Stimulated activated CD4-positive, alpha-beta T cell treated with anti-CD3 and anti-CD28 coated beads, TNF-alpha, amount 100 ng/mL, for 24 hours (primary cell): ENCODE measurements at regions not wholly inside any gene's neighbourhood (a gene's known extent, or its start where the extent isn't known, plus 50 kb on each side); places are given as distances from the start of the nearest gene placed in this dataset.

Experiments used
- DNase-seq, 3 experiments: peaks; one replicate each; pipeline ENCODE4 v3.0.0-alpha.2; 2020; ENCODE audit warnings: low read depth in 3 of 3

DNA sequence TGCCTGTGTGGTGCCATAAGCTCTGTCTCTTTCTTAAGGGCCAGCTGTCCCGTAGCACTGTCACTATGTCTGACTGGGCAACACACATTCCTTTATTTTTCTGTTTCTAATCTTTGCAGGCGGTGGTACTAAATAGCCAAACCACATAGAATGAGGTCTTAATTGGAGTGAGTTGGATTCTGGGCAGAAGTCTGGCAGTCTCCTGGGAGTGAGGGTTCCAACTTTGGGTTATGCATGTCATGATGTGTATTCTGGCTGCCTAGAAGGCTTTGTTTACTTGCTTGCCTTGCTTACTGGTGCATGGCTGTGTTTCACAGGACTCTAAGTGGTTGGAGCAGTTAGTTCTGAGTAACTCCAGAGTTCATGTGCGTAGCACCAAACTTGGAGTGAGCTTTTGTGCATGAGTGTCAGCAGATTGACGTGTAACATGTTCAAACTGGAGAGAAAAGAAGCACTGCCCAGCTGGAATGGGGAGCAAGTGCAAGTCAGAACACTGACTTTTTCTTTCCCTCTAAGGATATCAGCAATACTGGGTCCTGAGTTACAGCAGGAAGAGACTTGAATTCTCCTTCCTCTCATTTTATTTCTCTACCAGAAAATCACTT is 185.8 kb downstream of the PCSK1 start:
- DNase-seq = no peak

DNA sequence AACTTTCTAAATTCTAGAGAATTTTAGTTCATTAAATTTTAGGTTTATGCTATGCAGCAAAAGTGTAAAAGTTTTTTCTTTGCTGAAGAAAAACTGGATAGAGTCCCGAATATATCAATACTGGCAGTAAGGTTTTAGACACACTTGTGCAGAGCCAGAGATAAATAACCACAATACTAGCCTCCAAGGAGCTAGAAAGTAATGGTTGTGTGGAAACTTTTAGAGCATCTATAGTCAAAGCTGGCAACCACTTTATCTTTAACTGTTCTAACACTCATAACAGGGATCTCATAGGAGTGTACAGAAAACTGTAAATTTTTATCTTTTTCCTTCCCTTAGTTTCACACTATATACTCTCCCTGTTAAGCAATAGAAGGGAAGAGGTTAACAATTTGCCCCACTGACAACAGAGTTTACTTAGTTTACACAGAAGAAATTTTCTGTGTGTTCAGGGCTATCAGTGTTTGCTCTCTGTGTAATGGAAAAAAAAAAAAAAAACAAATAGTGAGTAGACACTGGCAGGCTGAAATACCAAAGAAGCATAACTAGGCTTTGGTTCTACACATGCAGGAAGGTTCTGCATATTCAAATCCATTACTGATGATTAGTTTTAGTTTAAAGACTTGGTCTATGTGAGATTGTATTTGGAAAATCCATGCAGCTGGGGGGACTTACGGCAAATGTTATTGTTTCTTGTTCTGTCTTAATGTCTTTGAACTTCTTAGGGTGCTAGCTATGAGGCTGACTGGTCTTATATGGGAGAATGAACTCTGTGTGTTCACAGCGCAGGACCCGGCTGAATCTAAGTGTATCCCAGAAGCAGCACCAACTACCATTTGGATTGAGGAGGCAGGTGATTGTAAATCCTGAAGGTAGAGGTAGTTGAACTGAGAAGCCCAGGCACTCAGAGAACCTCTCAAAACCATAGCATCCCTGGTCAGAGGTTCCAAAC is 187.6 kb downstream of the PCSK1 start:
- DNase-seq = no peak

GRCh38 chr5:96244696-96245095 is 188.4 kb downstream of the PCSK1 start:
- DNase-seq = no peak

DNA sequence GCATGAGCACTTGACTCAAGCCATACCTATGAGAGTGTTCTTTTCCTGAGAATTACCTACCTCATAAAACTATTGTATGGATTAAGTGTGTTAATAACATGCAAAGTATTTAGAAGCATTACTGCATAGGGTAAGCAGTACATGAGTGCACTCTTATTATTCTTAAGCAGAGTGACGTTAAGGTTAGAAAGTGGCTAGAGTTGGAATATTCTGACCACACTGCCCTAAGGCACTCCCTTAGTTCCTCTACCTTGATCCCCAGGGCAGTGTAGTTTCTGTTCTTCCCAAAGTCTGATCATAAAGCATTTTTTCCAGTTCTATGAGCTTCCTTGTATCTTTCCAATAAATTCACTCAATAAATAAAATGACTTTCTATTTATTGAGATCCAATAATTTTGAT is 189.2 kb downstream of the PCSK1 start:
- DNase-seq = no peak

DNA sequence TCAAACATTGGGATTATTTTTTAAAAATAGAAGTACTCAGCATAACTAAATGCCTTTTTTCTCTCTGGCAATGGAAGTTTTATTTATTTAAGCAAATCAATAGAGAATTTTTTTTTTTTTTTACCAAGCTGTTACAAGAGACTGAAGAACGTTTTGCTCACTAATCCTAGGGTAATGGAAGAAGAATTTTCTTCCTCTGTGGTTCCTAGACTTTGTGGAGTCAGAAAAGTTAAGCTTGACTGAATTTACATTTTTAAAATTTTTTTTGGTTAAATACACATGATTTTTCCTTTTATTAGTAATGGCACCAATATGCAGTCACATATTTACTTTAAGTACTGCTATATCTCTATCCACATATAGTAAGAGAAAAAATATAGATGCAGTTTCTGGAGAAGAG is 189.8 kb downstream of the PCSK1 start:
- no peak for DNase-seq

DNA sequence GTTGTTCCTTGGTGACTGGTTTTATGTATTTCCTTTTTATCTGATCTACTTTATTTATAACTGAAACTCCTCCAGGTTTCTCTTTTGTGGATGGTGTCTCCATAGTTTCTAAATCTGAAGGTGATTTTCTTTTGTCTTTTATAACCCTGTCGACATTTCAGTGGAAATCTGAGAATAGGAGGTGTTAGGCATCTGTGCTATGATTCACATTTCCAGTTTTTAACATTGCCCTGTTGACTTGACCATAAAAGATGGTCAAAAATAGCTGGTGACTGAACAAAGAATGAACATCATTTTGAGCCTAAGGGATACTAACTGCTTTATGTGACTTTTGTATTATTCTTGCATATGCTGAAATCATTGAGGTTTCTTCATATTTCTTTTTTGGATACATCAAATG is 190.5 kb downstream of the PCSK1 start:
- no peak for DNase-seq

- no peak for DNase-seq
These were observed 196.2 kb downstream of the PCSK1 start for GRCh38 chr5:96236831-96237230.

- DNase-seq = no peak
These were observed 197.0 kb downstream of the PCSK1 start for GRCh38 chr5:96236051-96236450.

GRCh38 chr5:96235008-96235910 is 197.8 kb downstream of the PCSK1 start:
- no peak for DNase-seq

DNA sequence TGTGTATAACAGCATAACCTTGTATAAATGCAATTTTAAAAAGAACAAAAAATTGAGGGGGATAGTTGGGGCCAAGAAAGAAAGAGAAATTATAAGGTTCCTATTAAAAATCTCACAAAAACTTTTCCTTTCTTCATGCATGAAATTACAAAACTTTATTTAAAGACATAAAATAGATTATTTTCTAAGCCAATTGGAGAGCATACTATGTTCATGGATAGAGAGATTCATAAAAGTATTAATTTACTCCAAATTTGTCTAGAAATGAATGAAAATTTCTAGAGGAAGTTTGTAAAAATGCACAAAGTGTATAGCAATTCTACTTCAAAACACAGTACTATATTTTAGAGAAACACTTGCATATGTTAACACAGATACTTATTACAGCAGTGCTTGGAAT is 200.4 kb downstream of the PCSK1 start:
- DNase-seq = no peak

DNA sequence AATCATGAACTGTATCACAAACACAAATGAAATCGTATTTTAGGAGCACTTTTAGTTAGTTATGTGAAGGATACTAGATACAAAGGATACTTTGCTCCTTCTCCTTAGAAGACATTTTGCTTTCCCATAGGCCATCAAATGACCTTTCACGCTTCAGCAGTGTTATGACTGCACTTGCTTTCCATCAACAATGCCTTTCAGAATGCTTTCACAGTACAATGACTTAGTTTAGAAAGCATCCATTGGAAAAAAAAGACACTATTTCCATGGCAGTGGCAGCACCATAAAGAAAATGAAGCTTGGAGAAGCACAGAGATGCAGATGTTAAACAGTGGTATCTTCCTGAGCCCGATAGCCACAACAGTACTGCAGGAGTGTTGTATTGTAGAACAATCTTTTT is 203.9 kb downstream of the PCSK1 start:
- no peak for DNase-seq

DNA sequence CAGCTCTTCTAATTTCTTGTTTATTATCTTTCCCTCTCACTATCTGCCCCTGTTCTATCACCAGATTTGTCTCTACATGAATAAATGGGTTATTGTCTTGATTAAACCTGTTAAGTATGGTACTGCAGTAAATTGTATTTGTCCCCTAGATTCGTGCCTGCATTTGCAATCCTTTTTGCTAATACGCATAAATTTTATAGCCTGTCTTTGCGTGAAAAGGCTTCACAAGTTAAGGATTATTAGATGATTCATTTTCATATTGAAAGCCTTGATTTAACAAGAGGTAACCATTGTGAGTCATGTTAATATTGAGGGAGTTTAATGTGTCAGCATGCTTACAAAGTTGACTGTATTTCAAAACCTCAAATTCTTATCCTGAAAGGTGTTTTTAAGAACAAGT is 204.6 kb downstream of the PCSK1 start:
- no peak for DNase-seq

- no peak for DNase-seq
These were observed 205.1 kb downstream of the PCSK1 start for GRCh38 chr5:96227957-96228356.

GRCh38 chr5:96226941-96227552 is 206.0 kb downstream of the PCSK1 start:
- no peak for DNase-seq

DNA sequence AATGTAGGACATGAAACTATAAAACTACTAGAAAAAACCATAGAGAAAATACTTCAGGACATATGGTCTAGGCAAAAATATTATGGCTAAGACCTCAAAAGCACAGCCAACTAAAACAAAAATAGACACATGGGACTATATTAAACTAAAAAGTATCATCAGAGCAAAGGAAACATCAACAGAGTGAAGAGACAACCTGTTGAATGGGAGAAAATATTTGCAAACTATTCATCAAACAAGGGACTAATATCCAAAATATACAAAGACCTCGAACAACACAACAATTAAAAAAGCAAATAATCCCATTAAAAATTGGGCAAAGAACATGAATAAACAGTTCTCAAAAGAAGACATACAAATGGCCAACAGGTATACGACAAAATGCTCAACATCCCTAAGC is 210.9 kb downstream of the PCSK1 start:
- DNase-seq = no peak

DNA sequence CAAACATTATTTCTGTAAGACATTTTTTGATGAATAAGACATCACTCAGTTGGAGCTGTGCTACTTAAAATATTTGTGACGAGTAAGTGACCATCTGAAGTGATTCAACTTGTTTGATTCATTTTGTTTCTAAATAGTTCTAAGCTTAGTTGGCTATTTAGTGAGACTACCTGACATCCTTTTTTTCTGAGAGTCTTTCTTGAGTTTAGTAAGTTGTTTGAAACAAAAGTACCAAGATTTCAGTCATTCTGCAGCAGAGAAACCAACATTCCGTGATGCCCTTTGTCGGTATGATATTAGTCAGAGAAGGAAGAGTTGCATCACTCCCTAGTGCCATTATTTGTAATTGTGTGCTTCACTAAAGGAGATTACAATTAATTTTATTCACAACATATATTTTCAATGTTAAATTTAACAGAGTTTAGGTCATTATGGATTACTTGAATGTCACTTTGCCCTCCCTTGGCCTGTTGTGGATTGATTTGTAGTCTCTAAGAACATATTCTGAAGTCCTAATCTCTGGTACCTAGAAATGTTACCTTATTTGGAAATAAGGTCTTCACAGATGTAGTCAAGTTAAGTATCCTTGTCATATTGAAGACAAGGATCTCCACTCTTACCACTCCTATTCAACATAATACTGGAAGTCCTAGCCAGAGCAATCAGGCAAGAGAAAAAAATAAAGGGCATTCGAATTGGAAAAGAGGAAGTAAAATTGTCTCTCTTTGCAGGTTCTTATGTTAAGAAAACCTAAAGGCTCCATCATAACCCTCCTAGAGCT is 212.2 kb downstream of the PCSK1 start:
- no peak for DNase-seq

DNA sequence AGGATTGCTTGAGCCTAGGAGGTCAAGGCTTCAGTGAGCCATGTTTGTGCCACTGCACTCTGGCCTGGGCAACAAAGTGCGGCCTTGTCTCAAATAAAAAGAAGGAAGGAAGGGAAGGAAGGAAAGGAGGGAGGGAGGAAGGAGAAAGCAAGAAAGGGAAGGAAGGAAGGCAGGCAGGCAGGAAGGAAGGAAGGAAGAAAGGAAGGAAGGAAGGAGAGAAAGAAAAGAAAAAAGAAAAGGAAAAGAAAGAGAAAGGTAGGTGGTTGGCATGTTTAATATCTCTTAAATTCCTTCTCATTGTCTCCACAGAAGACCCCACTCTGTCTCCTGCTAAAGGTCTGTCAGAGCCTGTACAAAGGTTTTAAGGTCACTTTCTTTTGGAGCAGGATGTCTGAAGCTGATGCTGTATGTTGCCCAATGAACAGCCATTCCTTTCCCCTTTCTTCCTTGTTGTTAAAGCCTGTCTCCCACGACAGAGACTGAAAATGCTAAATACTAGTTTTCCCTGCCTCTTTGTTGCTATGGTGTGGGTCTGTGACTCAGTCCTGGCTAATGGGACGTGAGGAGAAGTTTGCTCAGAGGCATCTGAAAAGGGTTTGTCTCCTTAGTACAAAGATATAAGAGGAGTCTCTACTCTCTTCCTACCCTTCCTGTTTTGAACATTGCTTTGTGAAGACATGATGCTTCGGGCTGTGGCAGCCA is 213.3 kb downstream of the PCSK1 start:
- no peak for DNase-seq

DNA sequence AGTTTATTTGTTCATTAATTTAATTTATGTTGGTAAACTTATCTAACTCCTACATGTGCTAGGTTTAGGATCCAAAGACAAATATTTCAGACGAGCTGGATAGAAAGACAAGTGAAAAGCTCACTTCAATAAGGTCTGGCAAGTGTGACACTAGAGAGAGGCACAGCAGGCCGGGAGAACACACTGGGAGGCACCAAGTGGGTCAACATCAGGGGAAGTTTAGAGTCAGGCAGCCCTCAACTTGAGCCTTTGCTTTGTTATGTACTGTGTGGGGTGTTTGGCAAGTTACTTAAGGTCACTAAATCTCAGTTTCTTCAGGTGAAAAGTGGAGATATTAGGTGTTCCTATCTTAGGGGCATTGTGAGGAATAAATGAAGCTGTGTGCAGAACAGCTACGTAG is 214.4 kb downstream of the PCSK1 start:
- DNase-seq = no peak

DNA sequence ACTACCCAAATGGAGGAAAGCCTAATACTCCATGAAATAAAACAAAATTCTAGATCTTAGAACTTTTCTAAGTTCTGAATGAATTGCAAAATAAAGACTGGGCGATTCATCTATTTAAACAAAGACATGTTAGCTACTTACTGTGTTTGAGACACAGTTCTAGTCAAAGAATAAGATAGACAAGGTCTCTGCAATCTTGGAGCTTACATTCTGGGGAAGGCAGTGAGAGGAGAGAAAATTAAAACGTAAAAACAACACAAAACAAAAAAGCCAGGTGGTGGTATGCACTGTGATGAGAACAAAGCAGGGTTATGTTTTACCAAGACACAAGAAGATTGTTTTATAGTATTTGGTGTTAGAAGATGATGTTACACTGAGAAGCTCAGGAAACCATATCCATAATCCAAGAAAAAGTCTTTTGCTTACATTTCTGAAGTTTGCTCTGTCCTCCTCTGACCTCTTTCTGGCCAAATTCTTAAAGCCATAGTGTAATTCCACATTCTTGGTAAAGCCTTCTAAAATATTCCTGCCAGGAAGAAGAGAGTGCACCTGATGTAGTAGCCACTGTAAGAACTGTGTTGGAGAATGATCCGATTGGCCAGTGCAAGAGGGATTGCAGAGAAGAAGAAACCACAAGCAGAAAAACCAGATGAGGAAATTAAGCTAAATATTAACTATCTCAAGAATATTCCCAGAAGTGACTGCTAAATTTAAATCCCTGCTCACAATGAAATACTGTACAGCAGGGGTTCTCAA is 218.4 kb downstream of the PCSK1 start:
- no peak for DNase-seq

DNA sequence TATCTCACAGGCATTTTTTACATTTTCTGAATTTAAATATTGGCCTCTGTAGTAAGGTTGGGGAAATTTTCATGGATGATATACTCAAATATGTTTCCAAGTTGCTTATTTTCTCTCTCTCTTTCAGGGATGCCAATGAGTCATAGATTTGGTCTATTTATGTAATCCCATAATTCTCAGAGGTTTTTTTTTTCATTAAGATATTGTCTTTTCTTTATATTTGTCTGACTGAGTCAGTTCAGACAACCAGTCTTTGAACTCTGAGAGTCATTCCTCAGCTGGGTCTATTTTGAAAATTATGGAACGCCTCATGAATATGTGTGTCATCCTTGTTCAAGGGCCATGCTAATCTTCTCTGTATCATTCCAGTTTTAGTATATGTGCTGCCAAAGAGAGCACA is 223.2 kb downstream of the PCSK1 start:
- DNase-seq = no peak
